ENCODE measurements at regions not wholly inside any gene's neighbourhood (a gene's known extent, or its start where the extent isn't known, plus 50 kb on each side); places are given as distances from the start of the nearest gene placed in this dataset.

- H3K27ac ChIP-seq (ENCODE audit: low read length) = no peak overlapping the region
- no peaks in the 10 kb centered on the region for H3K9me3 ChIP-seq (ENCODE audit: low read length)
- ATAC-seq = peak; percentile 99
- no peaks in the 10 kb centered on the region for H3K9me2 ChIP-seq (replicated peaks; ENCODE audit: low read length)
- ChIA-PET CTCF (no interaction called here), POLR2A (ENCODE audit: unreplicated experiment) (no interaction called here)
- no TSS peak for BruUV-seq (replicated peaks)
- H3K9ac ChIP-seq (ENCODE audit: low read length) = no peak overlapping the region
- H3K27me3 ChIP-seq (ENCODE audit: low read length) = no peaks in the 10 kb centered on the region
- no peak overlapping the region; the same call in 1 of the 2 replicates for H2AFZ ChIP-seq (ENCODE audit: low read length)
- H3K4me3 ChIP-seq (ENCODE audit: low read length) = no peak overlapping the region
- no peaks in the 10 kb centered on the region for H4K20me1 ChIP-seq (ENCODE audit: low read length)
- no peak overlapping the region for H3K4me2 ChIP-seq (ENCODE audit: low read length)
- TF ChIP-seq CTCF (conservative IDR thresholded peaks at IDR 0.05; ENCODE audit: low read depth, low read length) = no peak
- no peak for TF ChIP-seq EZH2 (IDR thresholded peaks at IDR 0.05; ENCODE audit: low read length, unreplicated experiment)
- no peak for TF ChIP-seq EZH2phosphoT487 (IDR thresholded peaks at IDR 0.05; ENCODE audit: borderline replicate concordance, low read length)
- no peaks in the 10 kb centered on the region for H3K79me2 ChIP-seq (ENCODE audit: low read length)
- no peaks in the 10 kb centered on the region for H3K36me3 ChIP-seq (ENCODE audit: low read depth, low read length)
- no peaks in the 10 kb centered on the region for H3F3A ChIP-seq (ENCODE audit: low read length, unreplicated experiment)
- intact Hi-C loops (cut with micrococcal nuclease) = loop anchor here (5.0 kb wide), 1 partner anchor 278 kb away; the partner anchor contains the start of gene NOVA1
- no peaks in the 10 kb centered on the region for H3K4me1 ChIP-seq (ENCODE audit: insufficient read depth, low read length)
- peak; percentile 64 for DNase-seq
Measured at GRCh38 chr14:26319139-26319864, 278.5 kb downstream of the NOVA1 start.

GRCh38 chr14:26304056-26304455 lies 293.8 kb downstream of the NOVA1 start:
- POLR2A ChIA-PET (ENCODE audit: unreplicated experiment) = no interaction called here
- intact Hi-C loops (cut with micrococcal nuclease) = no loop called here
- BruUV-seq (replicated peaks) = no TSS peak

More at GRCh38 chr14:26304056-26304455, 293.8 kb downstream of the NOVA1 start:
- CTCF ChIA-PET = no interaction called here
- Histone ChIP-seq H3K27me3 (ENCODE audit: low read length) (no peaks in the 10 kb centered on the region), H3K9me2 (replicated peaks; ENCODE audit: low read length) (no peaks in the 10 kb centered on the region), H3K4me1 (ENCODE audit: insufficient read depth, low read length) (no peaks in the 10 kb centered on the region), H3K9ac (ENCODE audit: low read length) (no peak overlapping the region), H3K36me3 (ENCODE audit: low read depth, low read length) (no peaks in the 10 kb centered on the region), H3F3A (ENCODE audit: low read length, unreplicated experiment) (no peaks in the 10 kb centered on the region), H3K4me3 (ENCODE audit: low read length) (no peak overlapping the region), H3K27ac (ENCODE audit: low read length) (no peak overlapping the region), H3K9me3 (ENCODE audit: low read length) (no peaks in the 10 kb centered on the region), H3K4me2 (ENCODE audit: low read length) (no peak overlapping the region), H4K20me1 (ENCODE audit: low read length) (no peaks in the 10 kb centered on the region), H2AFZ (ENCODE audit: low read length) (no peak overlapping the region), H3K79me2 (ENCODE audit: low read length) (no peaks in the 10 kb centered on the region)
- no peak for TF ChIP-seq CTCF (conservative IDR thresholded peaks at IDR 0.05; ENCODE audit: low read depth, low read length)
- TF ChIP-seq EZH2phosphoT487 (IDR thresholded peaks at IDR 0.05; ENCODE audit: borderline replicate concordance, low read length) = no peak
- no peak for TF ChIP-seq EZH2 (IDR thresholded peaks at IDR 0.05; ENCODE audit: low read length, unreplicated experiment)
- ATAC-seq (no peak), DNase-seq (no peak)
